ENCODE measurements at regions not wholly inside any gene's neighbourhood (a gene's known extent, or its start where the extent isn't known, plus 50 kb on each side); places are given as distances from the start of the nearest gene placed in this dataset.

GRCh38 chr3:137300703-137301102 lies 342.9 kb downstream of the IL20RB start:
- Histone ChIP-seq H3K36me3 (ENCODE audit: insufficient read depth, low read length) (no peaks in the 10 kb centered on the region), H3K4me2 (ENCODE audit: low read length) (no peak overlapping the region), H3F3A (ENCODE audit: insufficient read depth, low read length) (no peaks in the 10 kb centered on the region), H3K9me2 (ENCODE audit: low read depth, low read length) (no peaks in the 10 kb centered on the region), H3K4me3 (ENCODE audit: low read depth, low read length, poor library complexity, severe bottlenecking) (no peak overlapping the region), H3K9me3 (ENCODE audit: low read length) (no peaks in the 10 kb centered on the region), H3K4me1 (ENCODE audit: insufficient read depth, low read length, severe bottlenecking) (no peaks in the 10 kb centered on the region), H3K79me2 (ENCODE audit: insufficient read depth, low read length) (no peaks in the 10 kb centered on the region), H2AFZ (ENCODE audit: low read length) (no peak overlapping the region), H3K27me3 (ENCODE audit: insufficient read depth, low read length) (no peaks in the 10 kb centered on the region), H3K27ac (ENCODE audit: low read depth, low read length, poor library complexity, severe bottlenecking) (no peak overlapping the region), H3K9ac (ENCODE audit: low read length) (no peak overlapping the region), H4K20me1 (ENCODE audit: insufficient read depth, low read length) (no peaks in the 10 kb centered on the region)
- TF ChIP-seq, protein P1, sequence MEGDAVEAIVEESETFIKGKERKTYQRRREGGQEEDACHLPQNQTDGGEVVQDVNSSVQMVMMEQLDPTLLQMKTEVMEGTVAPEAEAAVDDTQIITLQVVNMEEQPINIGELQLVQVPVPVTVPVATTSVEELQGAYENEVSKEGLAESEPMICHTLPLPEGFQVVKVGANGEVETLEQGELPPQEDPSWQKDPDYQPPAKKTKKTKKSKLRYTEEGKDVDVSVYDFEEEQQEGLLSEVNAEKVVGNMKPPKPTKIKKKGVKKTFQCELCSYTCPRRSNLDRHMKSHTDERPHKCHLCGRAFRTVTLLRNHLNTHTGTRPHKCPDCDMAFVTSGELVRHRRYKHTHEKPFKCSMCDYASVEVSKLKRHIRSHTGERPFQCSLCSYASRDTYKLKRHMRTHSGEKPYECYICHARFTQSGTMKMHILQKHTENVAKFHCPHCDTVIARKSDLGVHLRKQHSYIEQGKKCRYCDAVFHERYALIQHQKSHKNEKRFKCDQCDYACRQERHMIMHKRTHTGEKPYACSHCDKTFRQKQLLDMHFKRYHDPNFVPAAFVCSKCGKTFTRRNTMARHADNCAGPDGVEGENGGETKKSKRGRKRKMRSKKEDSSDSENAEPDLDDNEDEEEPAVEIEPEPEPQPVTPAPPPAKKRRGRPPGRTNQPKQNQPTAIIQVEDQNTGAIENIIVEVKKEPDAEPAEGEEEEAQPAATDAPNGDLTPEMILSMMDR (IDR thresholded peaks at IDR 0.05; ENCODE audit: low read length), result no peak
- TF ChIP-seq EZH2 (IDR thresholded peaks at IDR 0.05; ENCODE audit: borderline replicate concordance, low read length), result no peak

GRCh38 chr3:137304313-137305056 lies 346.7 kb downstream of the IL20RB start:
- H3K36me3 ChIP-seq (ENCODE audit: insufficient read depth, low read length), result no peaks in the 10 kb centered on the region
- no peak overlapping the region for H3K27ac ChIP-seq (ENCODE audit: low read depth, low read length, poor library complexity, severe bottlenecking)
- no peak overlapping the region for H3K9ac ChIP-seq (ENCODE audit: low read length)
- H3K79me2 ChIP-seq (ENCODE audit: insufficient read depth, low read length), result no peaks in the 10 kb centered on the region
- no peak for TF ChIP-seq EZH2 (IDR thresholded peaks at IDR 0.05; ENCODE audit: borderline replicate concordance, low read length)
- TF ChIP-seq, protein P1 (IDR thresholded peaks at IDR 0.05; ENCODE audit: low read length), result no peak
- no peaks in the 10 kb centered on the region for H4K20me1 ChIP-seq (ENCODE audit: insufficient read depth, low read length)
- no peak overlapping the region for H3K4me2 ChIP-seq (ENCODE audit: low read length)
- no peaks in the 10 kb centered on the region for H3K4me1 ChIP-seq (ENCODE audit: insufficient read depth, low read length, severe bottlenecking)
- no peak overlapping the region for H2AFZ ChIP-seq (ENCODE audit: low read length)
- no peak overlapping the region for H3K4me3 ChIP-seq (ENCODE audit: low read depth, low read length, poor library complexity, severe bottlenecking)
- H3F3A ChIP-seq (ENCODE audit: insufficient read depth, low read length), result no peaks in the 10 kb centered on the region
- peaks cover 4% of the 10 kb centered on the region; the same call in 1 of the 2 replicates for H3K9me2 ChIP-seq (ENCODE audit: low read depth, low read length)
- no peaks in the 10 kb centered on the region for H3K9me3 ChIP-seq (ENCODE audit: low read length)
- no peaks in the 10 kb centered on the region for H3K27me3 ChIP-seq (ENCODE audit: insufficient read depth, low read length)

DNA sequence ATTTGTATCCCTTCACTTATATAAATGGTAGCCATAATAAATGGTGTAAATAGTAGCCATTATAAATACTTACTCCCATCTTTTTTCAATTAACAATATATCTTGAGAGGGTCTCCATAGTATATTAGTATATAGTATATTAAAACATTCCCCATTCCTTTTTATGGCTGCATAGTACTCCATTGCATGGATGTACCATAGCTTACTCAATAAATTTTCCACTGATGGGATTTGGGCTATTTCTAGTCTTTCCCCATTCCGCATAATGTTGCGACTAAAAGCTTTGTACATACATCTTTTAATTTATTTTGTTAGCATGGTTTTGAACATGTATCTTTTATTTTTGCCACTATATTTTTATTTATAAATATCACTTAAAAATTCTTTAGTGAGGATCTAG lies 366.3 kb downstream of the IL20RB start:
- Histone ChIP-seq H3K36me3 (ENCODE audit: insufficient read depth, low read length) (no peaks in the 10 kb centered on the region), H3K79me2 (ENCODE audit: insufficient read depth, low read length) (no peaks in the 10 kb centered on the region), H3F3A (ENCODE audit: insufficient read depth, low read length) (no peaks in the 10 kb centered on the region), H3K9ac (ENCODE audit: low read length) (no peak overlapping the region), H4K20me1 (ENCODE audit: insufficient read depth, low read length) (no peaks in the 10 kb centered on the region), H3K4me1 (ENCODE audit: insufficient read depth, low read length, severe bottlenecking) (no peaks in the 10 kb centered on the region), H3K27me3 (ENCODE audit: insufficient read depth, low read length) (no peaks in the 10 kb centered on the region), H3K9me3 (ENCODE audit: low read length) (no peaks in the 10 kb centered on the region), H3K4me2 (ENCODE audit: low read length) (no peak overlapping the region), H3K4me3 (ENCODE audit: low read depth, low read length, poor library complexity, severe bottlenecking) (no peak overlapping the region), H2AFZ (ENCODE audit: low read length) (no peak overlapping the region), H3K27ac (ENCODE audit: low read depth, low read length, poor library complexity, severe bottlenecking) (no peak overlapping the region), H3K9me2 (ENCODE audit: low read depth, low read length) (peaks cover 4% of the 10 kb centered on the region; the same call in 1 of the 2 replicates)
- no peak for TF ChIP-seq EZH2 (IDR thresholded peaks at IDR 0.05; ENCODE audit: borderline replicate concordance, low read length)
- TF ChIP-seq, protein P1 (IDR thresholded peaks at IDR 0.05; ENCODE audit: low read length), result no peak

All from OCI-LY1 (cell line).